ENCODE measurements at regions not wholly inside any gene's neighbourhood (a gene's known extent, or its start where the extent isn't known, plus 50 kb on each side); places are given as distances from the start of the nearest gene placed in this dataset.

GRCh38 chr11:72519220-72519881 is 85.0 kb upstream of the CLPB start:
- TF ChIP-seq SUZ12 (IDR thresholded peaks at IDR 0.05; ENCODE audit: extremely low read depth, insufficient read depth, insufficient read length) (no peak), YY1 (IDR thresholded peaks at IDR 0.05; ENCODE audit: insufficient read depth, insufficient read length) (no peak), ZNF274 (IDR thresholded peaks at IDR 0.05; ENCODE audit: low read depth, low read length) (no peak)
- Histone ChIP-seq H3K4me1 (ENCODE audit: insufficient read depth, insufficient read length) (no peaks in the 10 kb centered on the region), H3K4me3 (ENCODE audit: insufficient read length, low read depth) (no peak overlapping the region), H3K36me3 (ENCODE audit: insufficient read depth, insufficient read length, low read length) (no peaks in the 10 kb centered on the region), H3K9me3 (ENCODE audit: insufficient read depth, low read length) (no peaks in the 10 kb centered on the region), H3K9ac (ENCODE audit: insufficient read length, low read depth) (no peak overlapping the region), H3K27me3 (ENCODE audit: insufficient read depth, insufficient read length) (no peaks in the 10 kb centered on the region)
- no peak for DNase-seq (ENCODE audit: low read depth, low spot score)

- H3K27me3 ChIP-seq (ENCODE audit: insufficient read depth, insufficient read length): no peaks in the 10 kb centered on the region
- no peak for DNase-seq (ENCODE audit: low read depth, low spot score)
- no peak overlapping the region for H3K4me3 ChIP-seq (ENCODE audit: insufficient read length, low read depth)
- no peak overlapping the region for H3K9ac ChIP-seq (ENCODE audit: insufficient read length, low read depth)
- H3K4me1 ChIP-seq (ENCODE audit: insufficient read depth, insufficient read length): no peaks in the 10 kb centered on the region
- peaks cover 19% of the 10 kb centered on the region; the same call in 1 of the 2 replicates for H3K9me3 ChIP-seq (ENCODE audit: insufficient read depth, low read length)
- no peak for TF ChIP-seq SUZ12 (IDR thresholded peaks at IDR 0.05; ENCODE audit: extremely low read depth, insufficient read depth, insufficient read length)
- TF ChIP-seq YY1 (IDR thresholded peaks at IDR 0.05; ENCODE audit: insufficient read depth, insufficient read length): no peak
- TF ChIP-seq ZNF274 (IDR thresholded peaks at IDR 0.05; ENCODE audit: low read depth, low read length): no peak
- H3K36me3 ChIP-seq (ENCODE audit: insufficient read depth, insufficient read length, low read length): no peaks in the 10 kb centered on the region
Measured at GRCh38 chr11:72514331-72514730, 80.0 kb upstream of the CLPB start.

DNA sequence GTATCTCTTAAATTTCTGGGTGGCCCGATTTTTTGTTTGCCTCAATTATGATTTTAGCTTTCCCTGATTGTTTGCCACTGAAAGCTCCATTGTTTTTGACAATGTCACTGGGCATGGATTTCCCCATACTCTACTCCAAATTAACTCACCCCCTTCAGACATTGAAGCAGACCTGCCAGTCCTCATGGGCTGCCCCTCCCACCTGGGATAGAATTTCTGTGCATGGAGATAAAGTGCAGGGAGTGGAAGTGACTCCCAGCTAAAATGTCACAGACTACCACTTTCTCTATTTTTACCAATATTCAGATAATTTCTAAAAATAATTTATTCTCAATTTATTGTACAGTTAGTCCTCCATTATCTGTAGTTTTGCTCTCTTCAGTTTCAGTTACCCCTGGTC is 79.1 kb upstream of the CLPB start:
- TF ChIP-seq YY1 (IDR thresholded peaks at IDR 0.05; ENCODE audit: insufficient read depth, insufficient read length) (no peak), SUZ12 (IDR thresholded peaks at IDR 0.05; ENCODE audit: extremely low read depth, insufficient read depth, insufficient read length) (no peak), ZNF274 (IDR thresholded peaks at IDR 0.05; ENCODE audit: low read depth, low read length) (no peak)
- Histone ChIP-seq H3K36me3 (ENCODE audit: insufficient read depth, insufficient read length, low read length) (no peaks in the 10 kb centered on the region), H3K27me3 (ENCODE audit: insufficient read depth, insufficient read length) (no peaks in the 10 kb centered on the region), H3K4me3 (ENCODE audit: insufficient read length, low read depth) (no peak overlapping the region), H3K9ac (ENCODE audit: insufficient read length, low read depth) (no peak overlapping the region), H3K4me1 (ENCODE audit: insufficient read depth, insufficient read length) (no peaks in the 10 kb centered on the region), H3K9me3 (ENCODE audit: insufficient read depth, low read length) (peaks cover 22% of the 10 kb centered on the region; the same call in 1 of the 2 replicates)
- no peak for DNase-seq (ENCODE audit: low read depth, low spot score)

DNA sequence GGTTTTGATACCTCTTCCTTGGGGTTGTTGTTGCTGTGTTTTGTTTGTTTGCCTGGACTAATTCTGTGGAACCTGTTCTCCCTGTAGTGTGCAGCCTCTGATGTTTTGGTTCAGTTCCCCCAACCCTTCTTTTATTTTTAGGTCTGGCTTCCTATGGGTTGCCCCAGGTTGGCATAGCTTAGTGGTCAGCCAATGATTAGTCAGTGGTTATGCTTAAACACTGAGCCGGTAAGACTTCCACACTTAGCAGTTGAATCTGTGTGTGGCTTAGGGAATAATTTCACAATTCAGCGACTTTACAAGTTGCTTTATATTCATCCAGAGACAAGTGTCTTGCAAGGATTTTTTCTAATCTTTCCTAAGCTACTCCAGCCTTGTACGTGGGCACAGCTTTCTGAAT is 78.6 kb upstream of the CLPB start:
- Histone ChIP-seq H3K27me3 (ENCODE audit: insufficient read depth, insufficient read length) (no peaks in the 10 kb centered on the region), H3K4me3 (ENCODE audit: insufficient read length, low read depth) (no peak overlapping the region), H3K9ac (ENCODE audit: insufficient read length, low read depth) (no peak overlapping the region), H3K9me3 (ENCODE audit: insufficient read depth, low read length) (peaks cover 26% of the 10 kb centered on the region; the same call in 1 of the 2 replicates), H3K36me3 (ENCODE audit: insufficient read depth, insufficient read length, low read length) (no peaks in the 10 kb centered on the region), H3K4me1 (ENCODE audit: insufficient read depth, insufficient read length) (no peaks in the 10 kb centered on the region)
- DNase-seq (ENCODE audit: low read depth, low spot score): no peak
- TF ChIP-seq YY1 (IDR thresholded peaks at IDR 0.05; ENCODE audit: insufficient read depth, insufficient read length) (no peak), SUZ12 (IDR thresholded peaks at IDR 0.05; ENCODE audit: extremely low read depth, insufficient read depth, insufficient read length) (no peak), ZNF274 (IDR thresholded peaks at IDR 0.05; ENCODE audit: low read depth, low read length) (no peak)

DNA sequence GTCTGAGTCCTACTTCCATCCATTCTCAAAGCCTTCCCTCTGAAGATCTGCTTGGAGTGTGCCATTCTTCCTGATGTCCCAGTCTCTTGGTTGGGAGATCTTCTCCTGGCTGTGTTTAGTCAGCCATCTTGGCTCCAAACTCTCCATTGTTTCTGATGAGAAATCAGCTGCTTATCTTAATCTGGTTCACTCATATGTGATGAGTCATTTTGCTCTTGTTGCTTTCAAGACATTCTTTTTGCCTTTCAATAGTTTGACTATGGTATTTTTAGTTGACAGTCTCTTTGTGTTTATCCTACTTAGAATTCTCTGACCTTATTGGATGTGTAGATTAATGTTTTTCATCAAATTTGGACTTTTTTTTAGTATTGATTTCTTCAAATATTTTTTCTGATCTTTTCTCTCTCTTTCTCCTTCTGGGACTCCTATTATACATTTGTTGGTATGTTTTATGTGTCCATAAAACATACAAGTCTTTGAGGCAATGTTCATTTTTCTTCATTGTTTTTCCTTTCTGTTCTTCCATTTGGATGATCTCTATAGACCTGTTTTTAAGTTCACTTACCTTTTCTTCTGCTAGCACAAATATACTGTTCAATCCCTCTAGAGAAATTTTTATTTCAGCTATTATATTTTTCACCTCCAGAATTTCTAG is 77.2 kb upstream of the CLPB start:
- no peaks in the 10 kb centered on the region for H3K36me3 ChIP-seq (ENCODE audit: insufficient read depth, insufficient read length, low read length)
- DNase-seq (ENCODE audit: low read depth, low spot score): no peak
- TF ChIP-seq YY1 (IDR thresholded peaks at IDR 0.05; ENCODE audit: insufficient read depth, insufficient read length) (no peak), ZNF274 (IDR thresholded peaks at IDR 0.05; ENCODE audit: low read depth, low read length) (no peak), SUZ12 (IDR thresholded peaks at IDR 0.05; ENCODE audit: extremely low read depth, insufficient read depth, insufficient read length) (no peak)
- no peaks in the 10 kb centered on the region for H3K4me1 ChIP-seq (ENCODE audit: insufficient read depth, insufficient read length)
- H3K27me3 ChIP-seq (ENCODE audit: insufficient read depth, insufficient read length): no peaks in the 10 kb centered on the region
- H3K9ac ChIP-seq (ENCODE audit: insufficient read length, low read depth): no peak overlapping the region
- H3K9me3 ChIP-seq (ENCODE audit: insufficient read depth, low read length): peaks cover 41% of the 10 kb centered on the region; the same call in 1 of the 2 replicates
- H3K4me3 ChIP-seq (ENCODE audit: insufficient read length, low read depth): no peak overlapping the region

DNA sequence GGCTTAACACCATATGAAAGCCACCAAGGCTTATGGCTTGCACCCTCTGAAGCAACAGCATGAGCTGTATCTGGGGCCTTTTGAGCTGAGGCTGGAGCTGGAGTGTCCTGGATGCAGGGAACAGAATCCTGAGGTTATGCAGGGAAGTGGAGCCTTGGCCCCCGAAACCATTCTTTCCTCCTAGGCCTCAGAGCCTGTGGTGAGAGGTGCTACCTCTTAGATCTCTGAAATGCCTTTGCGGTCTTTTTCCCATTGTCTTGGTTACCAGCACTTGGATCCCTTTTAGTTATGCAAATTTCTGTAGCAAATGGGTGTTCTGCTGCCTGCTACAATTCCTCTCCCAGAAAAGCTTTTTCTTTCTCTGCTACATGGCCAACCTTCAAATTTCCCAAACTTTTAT is 72.7 kb upstream of the CLPB start:
- Histone ChIP-seq H3K4me3 (ENCODE audit: insufficient read length, low read depth) (no peak overlapping the region), H3K9me3 (ENCODE audit: insufficient read depth, low read length) (peaks cover 50% of the 10 kb centered on the region; the same call in 1 of the 2 replicates), H3K4me1 (ENCODE audit: insufficient read depth, insufficient read length) (no peaks in the 10 kb centered on the region), H3K36me3 (ENCODE audit: insufficient read depth, insufficient read length, low read length) (no peaks in the 10 kb centered on the region), H3K9ac (ENCODE audit: insufficient read length, low read depth) (no peak overlapping the region), H3K27me3 (ENCODE audit: insufficient read depth, insufficient read length) (no peaks in the 10 kb centered on the region)
- TF ChIP-seq YY1 (IDR thresholded peaks at IDR 0.05; ENCODE audit: insufficient read depth, insufficient read length) (no peak), ZNF274 (IDR thresholded peaks at IDR 0.05; ENCODE audit: low read depth, low read length) (no peak), SUZ12 (IDR thresholded peaks at IDR 0.05; ENCODE audit: extremely low read depth, insufficient read depth, insufficient read length) (no peak)
- peak; percentile 61 for DNase-seq (ENCODE audit: low read depth, low spot score)

DNA sequence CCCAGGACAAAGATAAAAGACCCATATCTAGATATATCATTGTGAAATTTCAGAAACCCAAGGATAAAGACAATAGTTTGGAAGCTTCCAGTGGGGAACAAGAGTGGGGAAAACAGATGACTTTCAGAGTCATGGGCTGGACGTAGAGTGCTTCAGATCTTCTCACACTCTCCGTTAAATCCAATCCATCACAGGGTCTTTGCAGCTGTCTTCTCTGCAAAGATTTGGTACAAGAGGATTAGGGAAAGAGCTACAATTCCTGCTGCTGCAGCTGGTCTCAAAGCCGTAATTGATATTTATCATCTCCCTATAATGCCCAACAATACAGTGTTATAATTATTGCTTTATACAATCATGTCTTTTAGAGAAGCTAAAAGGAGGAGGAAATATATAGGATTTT is 63.4 kb upstream of the CLPB start:
- no peaks in the 10 kb centered on the region for H3K27me3 ChIP-seq (ENCODE audit: insufficient read depth, insufficient read length)
- H3K4me3 ChIP-seq (ENCODE audit: insufficient read length, low read depth): no peak overlapping the region
- H3K36me3 ChIP-seq (ENCODE audit: insufficient read depth, insufficient read length, low read length): no peaks in the 10 kb centered on the region
- TF ChIP-seq YY1 (IDR thresholded peaks at IDR 0.05; ENCODE audit: insufficient read depth, insufficient read length) (no peak), ZNF274 (IDR thresholded peaks at IDR 0.05; ENCODE audit: low read depth, low read length) (no peak), SUZ12 (IDR thresholded peaks at IDR 0.05; ENCODE audit: extremely low read depth, insufficient read depth, insufficient read length) (no peak)
- peaks cover 7% of the 10 kb centered on the region for H3K9me3 ChIP-seq (ENCODE audit: insufficient read depth, low read length)
- DNase-seq (ENCODE audit: low read depth, low spot score): no peak
- H3K9ac ChIP-seq (ENCODE audit: insufficient read length, low read depth): no peak overlapping the region
- H3K4me1 ChIP-seq (ENCODE audit: insufficient read depth, insufficient read length): no peaks in the 10 kb centered on the region
